ENCODE measurements at regions not wholly inside any gene's neighbourhood (a gene's known extent, or its start where the extent isn't known, plus 50 kb on each side); places are given as distances from the start of the nearest gene placed in this dataset.

GRCh38 chr9:2345013-2345412, 276.6 kb upstream of the VLDLR start:
- 74 to 96% methylated on average over 4 of the region's 4 CpGs for WGBS, 2 donors

GRCh38 chr9:2346277-2346913, 275.2 kb upstream of the VLDLR start:
- no peaks in the 10 kb centered on the region for H3K27me3 ChIP-seq
- no peak overlapping the region for H3K4me3 ChIP-seq
- TF ChIP-seq POLR2A (IDR thresholded peaks at IDR 0.05) (no peak), CTCF (IDR thresholded peaks at IDR 0.05) (no peak)
- 80 to 93% methylated on average over 2 of the region's 2 CpGs for WGBS, 2 donors
- DNase-seq = no peak
- no peak overlapping the region for H3K27ac ChIP-seq
- no peaks in the 10 kb centered on the region for H3K4me1 ChIP-seq
- no peaks in the 10 kb centered on the region for H3K36me3 ChIP-seq (ENCODE audit: low read depth, missing control alignments)
- no peaks in the 10 kb centered on the region for H3K9me3 ChIP-seq
- intact Hi-C loops (cut with DNase I; ENCODE audit: low total_unique reads) = no loop called here

More at GRCh38 chr9:2345013-2345412, 276.6 kb upstream of the VLDLR start:
- intact Hi-C loops (cut with DNase I; ENCODE audit: low total_unique reads) = no loop called here
- Histone ChIP-seq H3K9me3 (no peaks in the 10 kb centered on the region), H3K27ac (no peak overlapping the region), H3K4me3 (no peak overlapping the region), H3K4me1 (no peaks in the 10 kb centered on the region), H3K27me3 (no peaks in the 10 kb centered on the region), H3K36me3 (ENCODE audit: low read depth, missing control alignments) (no peaks in the 10 kb centered on the region)
- DNase-seq = no peak
- TF ChIP-seq CTCF (IDR thresholded peaks at IDR 0.05) (no peak), POLR2A (IDR thresholded peaks at IDR 0.05) (no peak)

DNA sequence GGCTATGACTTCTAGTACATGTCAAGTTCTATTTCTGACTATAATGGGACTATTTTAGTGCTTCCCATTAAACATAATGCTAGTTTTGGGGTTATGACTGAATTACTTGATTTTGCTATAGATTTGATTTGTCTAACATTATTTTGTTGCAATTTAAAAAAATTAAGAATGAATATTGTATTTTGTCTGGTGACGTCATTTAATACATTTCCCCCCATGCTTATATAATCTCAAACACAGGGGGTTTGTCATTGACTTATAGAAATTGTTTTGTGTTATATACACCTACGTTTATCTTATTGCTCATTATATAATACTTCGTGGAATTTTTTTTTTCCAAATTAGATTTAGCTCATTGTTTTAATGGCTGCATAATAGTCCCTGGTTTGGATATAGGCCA, 270.3 kb upstream of the VLDLR start:
- TF ChIP-seq POLR2A (IDR thresholded peaks at IDR 0.05) = no peak
- TF ChIP-seq CTCF (IDR thresholded peaks at IDR 0.05) = no peak
- Histone ChIP-seq H3K27me3 (no peaks in the 10 kb centered on the region), H3K4me3 (no peak overlapping the region), H3K27ac (no peak overlapping the region), H3K4me1 (peaks cover 5% of the 10 kb centered on the region), H3K9me3 (no peaks in the 10 kb centered on the region), H3K36me3 (ENCODE audit: low read depth, missing control alignments) (no peaks in the 10 kb centered on the region)
- intact Hi-C loops (cut with DNase I; ENCODE audit: low total_unique reads) = no loop called here
- DNase-seq = no peak
- 85 to 86% methylated on average over 3 of the region's 3 CpGs for WGBS, 2 donors

DNA sequence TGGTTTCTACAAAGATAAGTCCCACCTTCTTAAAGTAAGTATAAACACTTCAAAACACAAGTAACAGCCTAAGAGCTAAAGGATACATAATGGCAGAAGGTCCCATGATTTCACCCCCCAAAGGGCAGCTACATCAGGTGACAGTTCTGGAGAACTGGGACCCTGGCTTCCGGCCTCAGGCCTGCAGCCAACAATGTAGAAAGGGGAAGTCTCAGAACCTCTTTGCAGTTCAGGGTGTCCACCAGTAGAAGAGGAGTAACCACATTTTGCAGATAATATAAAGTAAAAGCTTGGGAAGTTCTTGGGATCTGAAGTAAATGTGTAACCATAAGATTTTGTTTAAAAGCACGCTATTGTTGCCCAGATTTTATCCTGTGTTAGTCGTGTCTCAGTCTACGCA, 267.4 kb upstream of the VLDLR start:
- Histone ChIP-seq H3K36me3 (ENCODE audit: low read depth, missing control alignments) (no peaks in the 10 kb centered on the region), H3K27ac (no peak overlapping the region), H3K4me1 (peaks cover 5% of the 10 kb centered on the region), H3K4me3 (no peak overlapping the region), H3K9me3 (no peaks in the 10 kb centered on the region), H3K27me3 (no peaks in the 10 kb centered on the region)
- TF ChIP-seq CTCF (IDR thresholded peaks at IDR 0.05) (no peak), POLR2A (IDR thresholded peaks at IDR 0.05) (no peak)
- intact Hi-C loops (cut with DNase I; ENCODE audit: low total_unique reads) = no loop called here
- DNase-seq = no peak
- 41 to 64% methylated on average over 4 of the region's 4 CpGs for WGBS, 2 donors

Data from testis (tissue), 2 donors.